Smooth muscle cell (in vitro differentiated cells): ENCODE measurements at regions not wholly inside any gene's neighbourhood (a gene's known extent, or its start where the extent isn't known, plus 50 kb on each side); places are given as distances from the start of the nearest gene placed in this dataset.

Experiments
- DNase-seq: peaks from one replicate; lab custom pipeline; 2025; ENCODE audit not compliant: unreplicated experiment; lab: John Stamatoyannopoulos, UW
- H2AFZ ChIP-seq: fragments of 200-600 bp; sonication (generic); 2 replicates; pipeline ENCODE4 v1.6.0; 2016; ENCODE audit warnings: antibody characterized with exemption, low read depth, mild to moderate bottlenecking
- H3F3A ChIP-seq: fragments of 200-600 bp; sonication (generic); 2 replicates; pipeline ENCODE4 v1.6.0; 2017; ENCODE audit warnings: antibody characterized with exemption, low read depth
- H3K27ac ChIP-seq: fragments of 200-600 bp; sonication (generic); 2 replicates; pipeline ENCODE4 v1.5.1; 2016; ENCODE audit warnings: low read depth, mild to moderate bottlenecking
- H3K27me3 ChIP-seq: fragments of 200-600 bp; sonication (generic); 2 replicates; pipeline ENCODE4 v1.6.1; 2016; ENCODE audit warnings: low read depth, mild to moderate bottlenecking
- H3K36me3 ChIP-seq: fragments of 200-600 bp; sonication (generic); 2 replicates; pipeline ENCODE4 v1.5.1; 2016; ENCODE audit warnings: low read depth
- H3K4me1 ChIP-seq: fragments of 200-600 bp; sonication (generic); 2 replicates; pipeline ENCODE4 v1.5.1; 2016; ENCODE audit warnings: low read depth
- H3K4me2 ChIP-seq: fragments of 200-600 bp; sonication (generic); 2 replicates; pipeline ENCODE4 v1.6.0; 2016; ENCODE audit warnings: mild to moderate bottlenecking
- H3K4me3 ChIP-seq: fragments of 200-600 bp; sonication (generic); 2 replicates; pipeline ENCODE4 v1.5.1; 2016; ENCODE audit warnings: mild to moderate bottlenecking
- H3K79me2 ChIP-seq: fragments of 200-600 bp; sonication (generic); 2 replicates; pipeline ENCODE4 v1.6.0; 2016; ENCODE audit warnings: low read depth, mild to moderate bottlenecking
- H3K9ac ChIP-seq: fragments of 200-600 bp; sonication (generic); 2 replicates; pipeline ENCODE4 v1.6.0; 2016; ENCODE audit warnings: low read depth
- H3K9me3 ChIP-seq: fragments of 200-600 bp; sonication (generic); replicated peaks from 2 replicates; pipeline ENCODE4 v1.5.1; 2016; ENCODE audit warnings: low read depth
- H4K20me1 ChIP-seq: fragments of 200-600 bp; sonication (generic); 2 replicates; pipeline ENCODE4 v1.6.0; 2016; ENCODE audit warnings: low read depth
- CTCF ChIP-seq: fragments of 200-600 bp; sonication (generic); IDR thresholded peaks from 2 replicates; pipeline ENCODE4 v1.5.1; 2017; ENCODE audit warnings: borderline replicate concordance, mild to moderate bottlenecking, antibody characterized with exemption; ENCODE audit not compliant: insufficient read depth, poor library complexity, severe bottlenecking
- WGBS: methylation state at CpG from one replicate; pipeline ENCODE4 v1.1.7; 2016; ENCODE audit warnings: low lambda C conversion rate; 5-methylcytosine and 5-hydroxymethylcytosine counted together

GRCh38 chr9:25442526-25442925, 235.7 kb downstream of the TUSC1 start:
- TF ChIP-seq CTCF: no peak
- Histone ChIP-seq H4K20me1 (no peaks in the 10 kb centered on the region), H3K4me1 (no peaks in the 10 kb centered on the region), H3K4me2 (no peak overlapping the region), H3K9ac (no peak overlapping the region), H3K4me3 (no peak overlapping the region), H3K36me3 (no peaks in the 10 kb centered on the region), H3F3A (no peaks in the 10 kb centered on the region), H3K9me3 (no peaks in the 10 kb centered on the region), H3K27ac (no peak overlapping the region), H3K79me2 (no peaks in the 10 kb centered on the region), H3K27me3 (no peaks in the 10 kb centered on the region), H2AFZ (no peak overlapping the region)
- WGBS: 76% methylated on average over 4 of the region's 4 CpGs
- no peak for DNase-seq

- no peak for DNase-seq
- Histone ChIP-seq H3K9me3 (no peaks in the 10 kb centered on the region), H2AFZ (no peak overlapping the region), H3K4me3 (no peak overlapping the region), H3K27ac (no peak overlapping the region), H3F3A (no peaks in the 10 kb centered on the region), H3K4me1 (no peaks in the 10 kb centered on the region), H3K27me3 (no peaks in the 10 kb centered on the region), H4K20me1 (no peaks in the 10 kb centered on the region), H3K36me3 (no peaks in the 10 kb centered on the region), H3K79me2 (no peaks in the 10 kb centered on the region), H3K4me2 (no peak overlapping the region), H3K9ac (no peak overlapping the region)
- no peak for TF ChIP-seq CTCF
- 96% methylated on average over 4 of the region's 4 CpGs for WGBS
Measured at GRCh38 chr9:25427898-25428297, 250.3 kb downstream of the TUSC1 start.

GRCh38 chr9:25427290-25427689, 251.0 kb downstream of the TUSC1 start:
- H4K20me1 ChIP-seq: no peaks in the 10 kb centered on the region
- WGBS: 87% methylated on average over 4 of the region's 4 CpGs

More at GRCh38 chr9:25427290-25427689, 251.0 kb downstream of the TUSC1 start:
- H3K4me3 ChIP-seq: no peak overlapping the region
- no peaks in the 10 kb centered on the region for H3K79me2 ChIP-seq
- no peak for DNase-seq
- no peak for TF ChIP-seq CTCF
- H3K9ac ChIP-seq: no peak overlapping the region
- H3F3A ChIP-seq: no peaks in the 10 kb centered on the region
- H3K4me2 ChIP-seq: no peak overlapping the region
- no peak overlapping the region for H3K27ac ChIP-seq
- no peaks in the 10 kb centered on the region for H3K9me3 ChIP-seq
- H3K27me3 ChIP-seq: no peaks in the 10 kb centered on the region
- H3K4me1 ChIP-seq: no peaks in the 10 kb centered on the region
- H3K36me3 ChIP-seq: no peaks in the 10 kb centered on the region
- no peak overlapping the region for H2AFZ ChIP-seq
